ENCODE measurements at regions not wholly inside any gene's neighbourhood (a gene's known extent, or its start where the extent isn't known, plus 50 kb on each side); places are given as distances from the start of the nearest gene placed in this dataset.
"Not testable (repeated sequence)": the region's sequence is repeated elsewhere in the genome, so short reads cannot be mapped to it uniquely, and the experiment has no call there.

GRCh38 chr1:213598263-213598662 lies 389.5 kb upstream of the PROX1 start:
- Histone ChIP-seq H3K4me1 (ENCODE audit: control extremely low read depth in 1 of 4, control insufficient read depth in 4 of 4, insufficient read depth in 4 of 4, low read length in 3 of 4) (no peaks in the 10 kb centered on the region), H3K4me3 (ENCODE audit: control insufficient read depth in 1 of 7, extremely low read depth in 1 of 7, insufficient read depth in 4 of 7, low read depth in 2 of 7, low read length in 6 of 7) (no peak overlapping the region), H3K27ac (ENCODE audit: insufficient read depth in 1 of 2, low read depth in 1 of 2, low read length in 2 of 2, poor library complexity in 1 of 2, severe bottlenecking in 2 of 2) (no peak overlapping the region), H3K9me3 (ENCODE audit: control extremely low read depth in 1 of 5, control insufficient read depth in 4 of 5, insufficient read depth in 2 of 5, low read depth in 1 of 5, low read length in 4 of 5) (no peaks in the 10 kb centered on the region), H3K36me3 (ENCODE audit: control insufficient read depth in 4 of 4, insufficient read depth in 4 of 4, low read length in 3 of 4) (no peaks in the 10 kb centered on the region), H3K27me3 (replicated peaks in 2 of 5; ENCODE audit: control insufficient read depth in 4 of 5, insufficient read depth in 5 of 5, low read length in 4 of 5) (no peaks in the 10 kb centered on the region)
- no peak for DNase-seq
- ChIA-PET CTCF (no interaction called here), POLR2A (no interaction called here)
- WGBS (ENCODE audit: insufficient coverage), result 100% methylated on average over 1 of the region's 3 CpGs

GRCh38 chr1:213600879-213601278 lies 386.9 kb upstream of the PROX1 start:
- Histone ChIP-seq H3K4me1 (ENCODE audit: control extremely low read depth in 1 of 4, control insufficient read depth in 4 of 4, insufficient read depth in 4 of 4, low read length in 3 of 4) (no peaks in the 10 kb centered on the region), H3K27me3 (replicated peaks in 2 of 5; ENCODE audit: control insufficient read depth in 4 of 5, insufficient read depth in 5 of 5, low read length in 4 of 5) (no peaks in the 10 kb centered on the region), H3K9me3 (ENCODE audit: control extremely low read depth in 1 of 5, control insufficient read depth in 4 of 5, insufficient read depth in 2 of 5, low read depth in 1 of 5, low read length in 4 of 5) (no peaks in the 10 kb centered on the region), H3K4me3 (ENCODE audit: control insufficient read depth in 1 of 7, extremely low read depth in 1 of 7, insufficient read depth in 4 of 7, low read depth in 2 of 7, low read length in 6 of 7) (no peak overlapping the region), H3K36me3 (ENCODE audit: control insufficient read depth in 4 of 4, insufficient read depth in 4 of 4, low read length in 3 of 4) (no peaks in the 10 kb centered on the region), H3K27ac (ENCODE audit: insufficient read depth in 1 of 2, low read depth in 1 of 2, low read length in 2 of 2, poor library complexity in 1 of 2, severe bottlenecking in 2 of 2) (no peak overlapping the region)
- DNase-seq, result no peak
- ChIA-PET POLR2A (no interaction called here), CTCF (no interaction called here)

DNA sequence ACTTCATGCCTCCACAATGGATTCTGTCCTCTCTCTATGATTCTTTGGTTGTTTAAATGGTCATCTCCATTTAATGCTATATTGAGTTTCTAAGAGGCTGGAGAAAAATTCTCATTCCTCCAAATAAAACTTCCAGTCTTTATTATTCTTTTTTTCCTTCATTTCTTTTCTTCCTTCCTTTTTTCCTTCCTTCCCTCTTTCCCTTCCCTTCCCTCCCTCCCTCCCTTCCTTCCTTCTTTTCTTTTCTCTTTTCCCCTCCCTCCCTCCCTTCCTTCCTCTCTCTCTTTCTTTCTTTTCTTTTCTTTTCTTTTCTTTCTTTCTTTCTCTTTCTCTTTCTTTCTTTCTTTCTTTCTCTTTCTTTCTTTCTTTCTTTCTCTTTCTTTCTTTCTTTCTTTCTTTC lies 386.1 kb upstream of the PROX1 start:
- DNase-seq; H3K4me1 ChIP-seq (ENCODE audit: control extremely low read depth in 1 of 4, control insufficient read depth in 4 of 4, insufficient read depth in 4 of 4, low read length in 3 of 4); CTCF ChIA-PET; H3K27ac ChIP-seq (ENCODE audit: insufficient read depth in 1 of 2, low read depth in 1 of 2, low read length in 2 of 2, poor library complexity in 1 of 2, severe bottlenecking in 2 of 2); H3K4me3 ChIP-seq (ENCODE audit: control insufficient read depth in 1 of 7, extremely low read depth in 1 of 7, insufficient read depth in 4 of 7, low read depth in 2 of 7, low read length in 6 of 7); POLR2A ChIA-PET; H3K9me3 ChIP-seq (ENCODE audit: control extremely low read depth in 1 of 5, control insufficient read depth in 4 of 5, insufficient read depth in 2 of 5, low read depth in 1 of 5, low read length in 4 of 5); H3K27me3 ChIP-seq (replicated peaks in 2 of 5; ENCODE audit: control insufficient read depth in 4 of 5, insufficient read depth in 5 of 5, low read length in 4 of 5); H3K36me3 ChIP-seq (ENCODE audit: control insufficient read depth in 4 of 4, insufficient read depth in 4 of 4, low read length in 3 of 4): not testable (repeated sequence)

DNA sequence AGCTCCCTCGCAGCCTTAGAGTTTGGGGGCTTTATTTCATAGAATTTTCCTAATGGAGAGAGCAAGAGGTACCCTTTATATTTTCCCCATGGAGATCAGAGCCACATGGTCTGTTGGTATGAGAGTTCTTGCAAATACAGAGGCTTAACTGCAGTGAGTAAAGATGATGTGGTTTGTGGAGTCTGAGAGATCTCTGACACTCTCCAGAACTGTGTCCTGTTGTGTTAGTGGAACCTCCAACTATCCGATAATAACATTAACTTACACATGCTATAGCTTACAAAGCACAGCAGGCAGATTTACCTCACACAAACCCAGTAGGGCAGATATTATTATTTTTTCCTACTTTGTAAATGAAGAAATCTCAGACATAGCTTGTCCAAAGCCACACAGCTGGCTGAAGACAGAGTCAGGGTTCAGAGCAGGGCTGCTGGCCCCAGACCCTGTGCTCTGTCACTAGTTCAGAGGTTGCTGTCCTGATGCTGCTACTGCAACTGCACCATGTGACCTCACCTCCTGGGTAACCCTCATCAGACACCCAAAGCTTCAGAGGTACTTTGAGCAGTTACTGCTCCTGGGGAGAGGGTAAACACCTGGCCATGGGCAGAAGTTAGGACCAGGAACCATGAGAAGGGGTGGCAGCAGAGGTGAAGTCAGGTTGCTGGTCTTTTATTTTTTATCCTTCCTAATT lies 384.8 kb upstream of the PROX1 start:
- H3K27ac ChIP-seq (ENCODE audit: insufficient read depth in 1 of 2, low read depth in 1 of 2, low read length in 2 of 2, poor library complexity in 1 of 2, severe bottlenecking in 2 of 2), result no peak overlapping the region
- H3K27me3 ChIP-seq (replicated peaks in 2 of 5; ENCODE audit: control insufficient read depth in 4 of 5, insufficient read depth in 5 of 5, low read length in 4 of 5), result no peaks in the 10 kb centered on the region
- no peak overlapping the region for H3K4me3 ChIP-seq (ENCODE audit: control insufficient read depth in 1 of 7, extremely low read depth in 1 of 7, insufficient read depth in 4 of 7, low read depth in 2 of 7, low read length in 6 of 7)
- CTCF ChIA-PET, result no interaction called here
- no peaks in the 10 kb centered on the region for H3K36me3 ChIP-seq (ENCODE audit: control insufficient read depth in 4 of 4, insufficient read depth in 4 of 4, low read length in 3 of 4)
- WGBS (ENCODE audit: insufficient coverage), result no CpG with 5 or more reads among the region's 2 CpGs
- no peaks in the 10 kb centered on the region for H3K4me1 ChIP-seq (ENCODE audit: control extremely low read depth in 1 of 4, control insufficient read depth in 4 of 4, insufficient read depth in 4 of 4, low read length in 3 of 4)
- no peaks in the 10 kb centered on the region for H3K9me3 ChIP-seq (ENCODE audit: control extremely low read depth in 1 of 5, control insufficient read depth in 4 of 5, insufficient read depth in 2 of 5, low read depth in 1 of 5, low read length in 4 of 5)
- DNase-seq, result no peak
- POLR2A ChIA-PET, result no interaction called here

- 74% methylated on average over 4 of the region's 4 CpGs for WGBS (ENCODE audit: insufficient coverage)
- POLR2A ChIA-PET, result interaction anchor here (0.7 kb wide), 1 partner anchor 110 kb away, joined by 3 read pairs; no protein-coding TSS in a partner anchor
- DNase-seq, result no peak
- H3K36me3 ChIP-seq (ENCODE audit: control insufficient read depth in 4 of 4, insufficient read depth in 4 of 4, low read length in 3 of 4), result no peaks in the 10 kb centered on the region
- CTCF ChIA-PET, result no interaction called here
- H3K9me3 ChIP-seq (ENCODE audit: control extremely low read depth in 1 of 5, control insufficient read depth in 4 of 5, insufficient read depth in 2 of 5, low read depth in 1 of 5, low read length in 4 of 5), result peaks cover 0 to 1% (median 0%) of the 10 kb centered on the region in 5 experiments
- no peak overlapping the region for H3K27ac ChIP-seq (ENCODE audit: insufficient read depth in 1 of 2, low read depth in 1 of 2, low read length in 2 of 2, poor library complexity in 1 of 2, severe bottlenecking in 2 of 2)
- H3K27me3 ChIP-seq (replicated peaks in 2 of 5; ENCODE audit: control insufficient read depth in 4 of 5, insufficient read depth in 5 of 5, low read length in 4 of 5), result no peaks in the 10 kb centered on the region
- H3K4me1 ChIP-seq (ENCODE audit: control extremely low read depth in 1 of 4, control insufficient read depth in 4 of 4, insufficient read depth in 4 of 4, low read length in 3 of 4), result no peaks in the 10 kb centered on the region
- H3K4me3 ChIP-seq (ENCODE audit: control insufficient read depth in 1 of 7, extremely low read depth in 1 of 7, insufficient read depth in 4 of 7, low read depth in 2 of 7, low read length in 6 of 7), result no peak overlapping the region
These were observed 383.3 kb upstream of the PROX1 start for GRCh38 chr1:213604477-213604876.

DNA sequence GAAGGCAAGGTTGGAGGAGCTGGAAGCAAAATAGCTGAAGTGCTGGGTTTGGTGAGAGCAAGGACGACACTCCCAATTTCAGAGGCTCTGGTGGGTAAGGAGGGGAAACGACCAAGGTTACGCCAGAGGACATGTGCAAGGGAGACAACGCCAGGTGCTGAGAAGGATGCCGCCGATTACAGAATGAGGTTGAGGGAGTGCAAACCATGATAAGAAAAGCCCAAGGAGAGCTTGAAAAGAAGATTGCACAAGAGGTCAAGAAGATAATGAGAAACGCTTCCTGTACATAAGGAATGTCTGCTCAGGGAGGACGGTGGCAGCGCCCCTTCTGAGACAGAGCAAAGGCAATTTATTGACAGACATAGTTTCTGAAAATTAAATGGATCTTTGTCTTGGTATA lies 382.0 kb upstream of the PROX1 start:
- Histone ChIP-seq H3K4me3 (ENCODE audit: control insufficient read depth in 1 of 7, extremely low read depth in 1 of 7, insufficient read depth in 4 of 7, low read depth in 2 of 7, low read length in 6 of 7) (no peak overlapping the region), H3K4me1 (ENCODE audit: control extremely low read depth in 1 of 4, control insufficient read depth in 4 of 4, insufficient read depth in 4 of 4, low read length in 3 of 4) (no peaks in the 10 kb centered on the region), H3K36me3 (ENCODE audit: control insufficient read depth in 4 of 4, insufficient read depth in 4 of 4, low read length in 3 of 4) (no peaks in the 10 kb centered on the region), H3K27ac (ENCODE audit: insufficient read depth in 1 of 2, low read depth in 1 of 2, low read length in 2 of 2, poor library complexity in 1 of 2, severe bottlenecking in 2 of 2) (no peak overlapping the region), H3K27me3 (replicated peaks in 2 of 5; ENCODE audit: control insufficient read depth in 4 of 5, insufficient read depth in 5 of 5, low read length in 4 of 5) (peaks cover 0 to 2% (median 0%) of the 10 kb centered on the region in 5 experiments), H3K9me3 (ENCODE audit: control extremely low read depth in 1 of 5, control insufficient read depth in 4 of 5, insufficient read depth in 2 of 5, low read depth in 1 of 5, low read length in 4 of 5) (peaks cover 0 to 1% (median 0%) of the 10 kb centered on the region in 5 experiments)
- ChIA-PET CTCF (no interaction called here), POLR2A (no interaction called here)
- peak in 1 of 3 donors; percentile 1 for DNase-seq
- WGBS (ENCODE audit: insufficient coverage), result 76% methylated on average over 9 of the region's 9 CpGs

GRCh38 chr1:213606252-213606820 lies 381.4 kb upstream of the PROX1 start:
- 78% methylated on average over 3 of the region's 5 CpGs for WGBS (ENCODE audit: insufficient coverage)
- H3K36me3 ChIP-seq (ENCODE audit: control insufficient read depth in 4 of 4, insufficient read depth in 4 of 4, low read length in 3 of 4), result no peaks in the 10 kb centered on the region
- H3K4me1 ChIP-seq (ENCODE audit: control extremely low read depth in 1 of 4, control insufficient read depth in 4 of 4, insufficient read depth in 4 of 4, low read length in 3 of 4), result no peaks in the 10 kb centered on the region
- no peak overlapping the region for H3K4me3 ChIP-seq (ENCODE audit: control insufficient read depth in 1 of 7, extremely low read depth in 1 of 7, insufficient read depth in 4 of 7, low read depth in 2 of 7, low read length in 6 of 7)
- no peak for DNase-seq
- H3K27ac ChIP-seq (ENCODE audit: insufficient read depth in 1 of 2, low read depth in 1 of 2, low read length in 2 of 2, poor library complexity in 1 of 2, severe bottlenecking in 2 of 2), result no peak overlapping the region
- CTCF ChIA-PET, result no interaction called here
- H3K27me3 ChIP-seq (replicated peaks in 2 of 5; ENCODE audit: control insufficient read depth in 4 of 5, insufficient read depth in 5 of 5, low read length in 4 of 5), result peaks cover 0 to 2% (median 0%) of the 10 kb centered on the region in 5 experiments
- H3K9me3 ChIP-seq (ENCODE audit: control extremely low read depth in 1 of 5, control insufficient read depth in 4 of 5, insufficient read depth in 2 of 5, low read depth in 1 of 5, low read length in 4 of 5), result peaks cover 0 to 1% (median 0%) of the 10 kb centered on the region in 5 experiments
- POLR2A ChIA-PET, result no interaction called here

All from common myeloid progenitor, CD34-positive (primary cell).